ENCODE measurements at regions not wholly inside any gene's neighbourhood (a gene's known extent, or its start where the extent isn't known, plus 50 kb on each side); places are given as distances from the start of the nearest gene placed in this dataset.
A peak's percentile ranks its signal among the peaks of the same experiment; 100 is the strongest.

- dilution Hi-C loops (cut with HindIII; ENCODE audit: low sequenced_read_pairs, unreplicated experiment): no loop called here
- no peaks in the 10 kb centered on the region for H3K79me1 ChIP-seq (ENCODE audit: low read depth in 1 of 2, low read length in 2 of 2)
- BruUV-seq (replicated peaks): no TSS peak
Measured at GRCh38 chr11:91497847-91498246, 726.8 kb upstream of the FAT3 start.

More at GRCh38 chr11:91497847-91498246, 726.8 kb upstream of the FAT3 start:
- ChIA-PET POLR2A (ENCODE audit: unreplicated experiment) (no interaction called here), CTCF (no interaction called here)
- WGBS, 2 experiments (ENCODE audit: extremely low coverage in 2 of 2, insufficient read length in 1 of 2): no CpG with 5 or more reads among the region's 1 CpG
- Histone ChIP-seq H2BK15ac (ENCODE audit: low read depth, low read length) (no peak overlapping the region), H3K4me1 (ENCODE audit: control insufficient read depth, insufficient read depth, low read length) (no peaks in the 10 kb centered on the region), H3K23ac (ENCODE audit: low read depth, low read length) (no peak overlapping the region), H3K4me2 (ENCODE audit: low read depth, low read length) (no peak overlapping the region), H3K18ac (ENCODE audit: low read depth, low read length) (no peak overlapping the region), H3K4ac (ENCODE audit: low read depth, low read length) (no peak overlapping the region), H3K4me3 (ENCODE audit: insufficient read depth, low read depth, low read length) (no peak overlapping the region), H3K9me1 (ENCODE audit: insufficient read depth, low read length) (no peaks in the 10 kb centered on the region), H4K5ac (ENCODE audit: low read depth, low read length) (no peak overlapping the region), H2AK5ac (ENCODE audit: low read depth, low read length) (no peak overlapping the region), H2BK120ac (ENCODE audit: low read depth, low read length) (no peak overlapping the region), H3K9ac (ENCODE audit: low read depth, low read length) (no peak overlapping the region), H2BK5ac (ENCODE audit: low read depth, low read length, poor library complexity, severe bottlenecking) (no peak overlapping the region), H2AK9ac (replicated peaks; ENCODE audit: low read depth, low read length, poor library complexity) (no peak overlapping the region), H3K56ac (ENCODE audit: extremely low read depth, insufficient read depth, low read length) (no peak overlapping the region), H3K14ac (replicated peaks; ENCODE audit: low read depth, low read length) (no peak overlapping the region), H3K36me3 (ENCODE audit: control insufficient read depth, insufficient read depth, low read length) (no peaks in the 10 kb centered on the region), H2AFZ (replicated peaks; ENCODE audit: low read length, poor library complexity) (no peak overlapping the region), H4K91ac (ENCODE audit: insufficient read depth, low read depth, low read length) (no peak overlapping the region), H3K27me3 (ENCODE audit: control insufficient read depth, insufficient read depth, low read length) (no peaks in the 10 kb centered on the region), H2BK20ac (ENCODE audit: low read depth, low read length) (no peak overlapping the region), H4K20me1 (ENCODE audit: insufficient read depth, low read length) (no peaks in the 10 kb centered on the region), H4K8ac (ENCODE audit: low read depth in 2 of 2, low read length in 2 of 2) (no peak overlapping the region), H3K27ac (ENCODE audit: insufficient read depth, low read length) (no peak overlapping the region), H3K9me3 (ENCODE audit: control insufficient read depth, insufficient read depth, low read length) (no peaks in the 10 kb centered on the region)
- 0 out of 2 replicates have a peak, but pooled peaks have one; percentile 30 for TF ChIP-seq MAFK (IDR thresholded peaks at IDR 0.05; ENCODE audit: low read depth, low read length)
- TF ChIP-seq CHD1 (IDR thresholded peaks at IDR 0.05; ENCODE audit: low read depth, low read length): no peak
- DNase-seq (no peak), ATAC-seq (ENCODE audit: low read depth) (no peak)
- intact Hi-C loops (cut with micrococcal nuclease) (no loop called here), in situ Hi-C loops (cut with MboI; ENCODE audit: low sequenced_read_pairs) (no loop called here)

Measured in IMR-90 (cell line).